ENCODE measurements at regions not wholly inside any gene's neighbourhood (a gene's known extent, or its start where the extent isn't known, plus 50 kb on each side); places are given as distances from the start of the nearest gene placed in this dataset.

DNA sequence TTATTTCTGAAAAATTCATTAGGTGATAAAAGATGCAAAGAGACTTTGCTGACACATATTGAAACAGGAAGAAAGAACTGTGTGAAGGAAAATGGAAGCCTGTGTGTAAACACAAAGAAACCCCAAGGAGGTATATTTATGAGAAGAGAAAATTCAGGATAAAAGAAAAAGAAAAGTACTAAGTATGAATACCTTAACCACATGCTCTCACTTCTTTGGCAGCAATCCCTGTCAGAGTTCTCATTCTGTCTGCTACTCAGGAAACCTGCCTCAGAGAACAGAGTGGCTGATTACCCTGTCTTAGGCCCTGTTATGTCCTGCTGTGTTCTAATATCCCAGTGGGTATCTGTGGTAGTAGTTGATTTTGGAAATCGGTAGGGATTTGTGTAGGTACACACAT, 457.9 kb downstream of the TBC1D32 start:
- in situ Hi-C loops (cut with MboI; ENCODE audit: low pct_unique_long_range_greater_than_20kb, low sequenced_read_pairs, unreplicated experiment) = no loop called here
- TF ChIP-seq CTCF (IDR thresholded peaks at IDR 0.05; ENCODE audit: extremely low read depth, insufficient read depth, missing control alignments) = no peak
- no peak for DNase-seq (ENCODE audit: low spot score)

GRCh38 chr6:120875900-120876299, 458.4 kb downstream of the TBC1D32 start:
- in situ Hi-C loops (cut with MboI; ENCODE audit: low pct_unique_long_range_greater_than_20kb, low sequenced_read_pairs, unreplicated experiment) = no loop called here

GRCh38 chr6:120874422-120874821, 459.9 kb downstream of the TBC1D32 start:
- in situ Hi-C loops (cut with MboI; ENCODE audit: low pct_unique_long_range_greater_than_20kb, low sequenced_read_pairs, unreplicated experiment) = no loop called here
- no peak for TF ChIP-seq CTCF (IDR thresholded peaks at IDR 0.05; ENCODE audit: extremely low read depth, insufficient read depth, missing control alignments)
- DNase-seq (ENCODE audit: low spot score) = no peak

More at GRCh38 chr6:120875900-120876299, 458.4 kb downstream of the TBC1D32 start:
- DNase-seq (ENCODE audit: low spot score) = no peak
- TF ChIP-seq CTCF (IDR thresholded peaks at IDR 0.05; ENCODE audit: extremely low read depth, insufficient read depth, missing control alignments) = no peak

- in situ Hi-C loops (cut with MboI; ENCODE audit: low pct_unique_long_range_greater_than_20kb, low sequenced_read_pairs, unreplicated experiment) = no loop called here
- TF ChIP-seq CTCF (IDR thresholded peaks at IDR 0.05; ENCODE audit: extremely low read depth, insufficient read depth, missing control alignments) = no peak
- no peak for DNase-seq (ENCODE audit: low spot score)
Measured at GRCh38 chr6:120873125-120873865, 461.0 kb downstream of the TBC1D32 start.

DNA sequence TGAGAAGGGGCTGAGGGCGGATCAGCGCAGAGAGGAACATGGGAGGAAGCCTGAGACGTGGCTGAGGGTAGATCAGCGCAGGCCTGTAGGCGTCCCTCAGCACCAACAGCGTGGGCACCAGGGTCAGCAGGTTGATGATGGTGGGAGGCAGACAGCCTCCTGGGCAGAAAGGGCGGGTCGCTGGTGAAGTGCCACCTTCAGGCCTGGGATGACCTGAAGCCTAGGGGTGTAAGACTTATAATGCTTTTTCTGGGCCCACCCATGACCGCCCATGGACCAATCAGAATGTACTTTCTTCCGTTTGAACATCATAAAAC, 462.1 kb downstream of the TBC1D32 start:
- DNase-seq (ENCODE audit: low spot score) = no peak
- in situ Hi-C loops (cut with MboI; ENCODE audit: low pct_unique_long_range_greater_than_20kb, low sequenced_read_pairs, unreplicated experiment) = no loop called here
- TF ChIP-seq CTCF (IDR thresholded peaks at IDR 0.05; ENCODE audit: extremely low read depth, insufficient read depth, missing control alignments) = no peak

DNA sequence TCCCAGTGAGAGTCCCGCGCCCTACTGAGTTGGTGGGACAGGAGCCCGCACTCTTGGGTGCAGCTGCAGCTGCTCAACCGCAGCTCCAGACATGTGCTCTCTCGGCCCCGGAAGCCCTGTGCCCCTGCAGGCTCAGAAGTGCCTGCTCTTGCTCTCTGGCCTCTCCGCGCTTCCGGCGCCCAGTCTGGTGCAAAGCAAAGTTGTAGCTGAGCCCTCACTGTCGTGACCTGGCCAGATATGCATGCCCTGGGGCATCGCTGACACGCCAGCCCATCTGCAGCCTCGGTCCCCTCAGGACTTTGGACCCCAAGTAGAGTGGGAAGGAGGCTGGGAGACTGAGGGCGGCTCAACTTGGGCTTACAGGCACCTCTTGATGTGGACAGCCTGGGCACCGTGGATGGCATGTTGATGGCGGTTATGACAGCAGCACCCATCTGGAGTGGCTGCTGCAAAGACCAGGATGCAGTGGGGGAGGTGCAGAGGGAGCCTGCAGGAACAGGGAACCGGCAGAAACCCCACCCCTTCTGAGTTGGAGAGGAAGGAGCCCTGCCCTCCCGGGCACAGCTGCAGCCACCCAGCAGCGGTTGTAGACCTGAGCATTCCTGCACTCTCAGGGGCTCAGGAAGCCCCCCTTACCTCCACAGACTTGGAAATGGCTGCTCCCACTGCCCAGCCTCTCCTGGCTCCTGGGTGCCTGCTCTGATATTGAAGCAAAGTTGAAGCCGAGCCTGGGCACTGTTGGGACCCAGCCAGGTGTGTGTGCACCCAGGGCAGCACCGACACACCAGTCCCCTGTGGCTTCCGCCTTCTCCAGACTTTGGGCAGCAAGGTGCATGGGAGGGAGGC, 462.6 kb downstream of the TBC1D32 start:
- DNase-seq (ENCODE audit: low spot score) = no peak
- in situ Hi-C loops (cut with MboI; ENCODE audit: low pct_unique_long_range_greater_than_20kb, low sequenced_read_pairs, unreplicated experiment) = no loop called here
- TF ChIP-seq CTCF (IDR thresholded peaks at IDR 0.05; ENCODE audit: extremely low read depth, insufficient read depth, missing control alignments) = no peak

All from GM13977 (cell line).